GM12872 (cell line): ENCODE measurements at regions not wholly inside any gene's neighbourhood (a gene's known extent, or its start where the extent isn't known, plus 50 kb on each side); places are given as distances from the start of the nearest gene placed in this dataset.

Source experiments
- CTCF ChIP-seq: IDR thresholded peaks from 3 replicates; pipeline ENCODE4 v1.5.1; 2011; ENCODE audit warnings: low read depth, mild to moderate bottlenecking, low read length, moderate library complexity; ENCODE audit not compliant: insufficient read depth

DNA sequence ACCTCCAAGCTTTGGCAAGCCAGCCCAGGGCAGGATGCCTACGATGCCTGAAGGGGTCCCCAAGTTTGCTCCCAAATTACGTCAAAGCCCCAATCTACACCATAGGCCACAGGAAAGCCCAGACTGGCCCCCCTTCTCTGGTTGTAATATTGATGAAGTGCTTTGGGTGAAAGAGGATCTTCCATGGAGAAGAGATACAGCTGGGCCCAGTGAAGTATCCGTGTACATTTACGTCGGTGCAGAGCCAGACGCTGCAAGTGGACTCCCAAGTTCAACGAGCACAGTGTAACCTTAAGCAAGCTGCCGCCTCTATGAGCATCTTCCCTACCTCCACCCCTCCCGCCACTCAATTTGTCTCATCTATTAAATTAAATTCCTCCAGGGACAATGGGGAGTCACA, 100.1 kb upstream of the TPM1 start:
- TF ChIP-seq CTCF = no peak

DNA sequence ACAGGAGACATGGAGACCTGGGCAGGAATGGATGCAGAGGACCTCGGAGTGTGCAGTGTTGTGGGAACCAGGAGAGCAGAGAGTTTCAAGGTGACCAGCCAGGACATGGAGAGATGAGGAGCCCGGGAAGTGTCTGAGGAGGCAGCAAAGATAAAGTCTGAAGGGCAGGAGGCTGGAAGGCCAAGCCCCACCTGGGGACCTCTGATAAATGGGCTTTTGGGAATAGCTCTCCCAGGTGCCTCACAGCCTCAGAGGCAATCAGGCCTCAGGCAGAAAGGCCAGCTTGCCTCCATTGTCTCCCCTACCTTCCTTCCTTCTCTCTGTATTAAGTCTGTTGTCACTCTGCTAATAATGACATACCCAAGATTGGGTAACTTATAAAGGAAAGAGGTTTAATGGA, 97.5 kb upstream of the TPM1 start:
- TF ChIP-seq CTCF = no peak

- TF ChIP-seq CTCF = no peak
Observed at GRCh38 chr15:62945760-62946159, 96.8 kb upstream of the TPM1 start.

- no peak for TF ChIP-seq CTCF
Observed at GRCh38 chr15:62946940-62947339, 95.6 kb upstream of the TPM1 start.

GRCh38 chr15:62950462-62950931, 92.0 kb upstream of the TPM1 start:
- no peak for TF ChIP-seq CTCF

DNA sequence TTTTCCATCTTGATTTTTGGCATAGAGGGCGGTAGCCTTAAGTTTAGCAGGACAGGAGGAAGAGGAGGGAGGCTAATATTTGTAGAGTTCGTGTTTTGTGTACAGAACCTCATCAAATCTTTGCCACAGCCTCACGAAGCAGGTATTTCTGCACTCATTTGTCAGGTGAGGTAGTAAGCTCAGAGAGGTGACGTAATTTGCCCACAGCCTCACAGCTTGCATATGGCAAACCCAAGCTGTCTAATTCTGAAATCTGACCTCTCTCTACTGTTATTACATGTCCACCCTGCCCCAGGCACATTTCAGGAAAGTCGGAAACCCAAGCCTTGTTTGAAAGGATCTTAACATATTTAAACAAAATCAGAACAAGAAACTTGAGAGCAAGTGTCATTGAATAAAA, 91.1 kb upstream of the TPM1 start:
- no peak for TF ChIP-seq CTCF

- TF ChIP-seq CTCF = no peak
Observed at GRCh38 chr15:62953021-62953420, 89.5 kb upstream of the TPM1 start.
